Mesodermal cell (in vitro differentiated cells): ENCODE measurements at regions not wholly inside any gene's neighbourhood (a gene's known extent, or its start where the extent isn't known, plus 50 kb on each side); places are given as distances from the start of the nearest gene placed in this dataset.
"Not testable (repeated sequence)": the region's sequence is repeated elsewhere in the genome, so short reads cannot be mapped to it uniquely, and the experiment has no call there.

ENCODE experiments used
- H3K27ac ChIP-seq: 2 replicates; pipeline ENCODE4 v1.7.0; 2013; ENCODE audit warnings: mild to moderate bottlenecking, low read depth, low read length, moderate library complexity; ENCODE audit not compliant: severe bottlenecking
- H3K36me3 ChIP-seq: 2 replicates; pipeline ENCODE4 v1.7.1; 2013; ENCODE audit warnings: mild to moderate bottlenecking, low read length, moderate library complexity; ENCODE audit not compliant: control insufficient read depth, insufficient read depth
- H3K4me1 ChIP-seq: one replicate; pipeline ENCODE4 v1.7.1; 2013; ENCODE audit warnings: mild to moderate bottlenecking, low read length; ENCODE audit not compliant: insufficient read depth, control insufficient read depth, poor library complexity, severe bottlenecking
- H3K4me3 ChIP-seq: 2 replicates; pipeline ENCODE4 v1.7.0; 2013; ENCODE audit warnings: low read length, control low read depth, mild to moderate bottlenecking; ENCODE audit not compliant: insufficient read depth, poor library complexity, severe bottlenecking; ENCODE audit errors: extremely low read depth
- H3K9me3 ChIP-seq: 2 replicates; pipeline ENCODE4 v1.7.1; 2013; ENCODE audit warnings: mild to moderate bottlenecking, low read length, moderate library complexity; ENCODE audit not compliant: control insufficient read depth
- WGBS, 2 experiments: methylation state at CpG; one replicate each; pipeline ENCODE4 v1.1.5; 2013; ENCODE audit warnings: missing lambda C conversion rate in 2 of 2; ENCODE audit not compliant: insufficient coverage in 2 of 2; 5-methylcytosine and 5-hydroxymethylcytosine counted together

DNA sequence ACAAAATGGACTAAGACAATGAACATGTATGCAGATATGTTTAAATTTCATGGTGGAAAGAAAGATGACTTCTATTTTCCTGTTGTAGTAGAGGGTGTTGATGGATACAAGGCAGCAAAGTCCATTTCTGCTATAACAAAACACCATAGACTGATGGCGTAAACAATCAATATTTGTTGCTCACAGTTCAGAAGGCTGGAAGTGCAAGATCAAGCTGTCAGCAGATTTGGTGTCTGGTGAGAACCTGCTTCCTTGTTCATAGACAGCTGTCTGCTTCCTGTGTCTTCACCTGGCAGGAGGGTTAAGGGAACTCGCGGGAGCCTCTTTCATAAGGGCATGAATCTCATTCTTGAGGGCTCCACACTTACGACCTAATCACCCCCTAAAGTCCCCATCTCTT is 83.0 kb upstream of the ELOVL5 start:
- Histone ChIP-seq H3K27ac (no peak overlapping the region), H3K4me3 (no peak overlapping the region), H3K9me3 (no peaks in the 10 kb centered on the region), H3K36me3 (no peaks in the 10 kb centered on the region), H3K4me1 (no peaks in the 10 kb centered on the region)
- 78 to 92% methylated on average over 2 to 3 of the region's 4 CpGs for WGBS, 2 experiments

GRCh38 chr6:53429401-53429800 is 80.7 kb upstream of the ELOVL5 start:
- H3K4me3 ChIP-seq, result no peak overlapping the region
- no peak overlapping the region for H3K27ac ChIP-seq
- no peaks in the 10 kb centered on the region for H3K36me3 ChIP-seq
- no peaks in the 10 kb centered on the region for H3K9me3 ChIP-seq
- no peaks in the 10 kb centered on the region for H3K4me1 ChIP-seq

- Histone ChIP-seq H3K36me3 (no peaks in the 10 kb centered on the region), H3K4me3 (no peak overlapping the region), H3K4me1 (no peaks in the 10 kb centered on the region), H3K9me3 (no peaks in the 10 kb centered on the region), H3K27ac (no peak overlapping the region)
- 100% methylated on average over 1 of the region's 1 CpG; no CpG with 5 or more reads in 1 of the 2 experiments for WGBS, 2 experiments
These were observed 80.1 kb upstream of the ELOVL5 start for GRCh38 chr6:53428886-53429285.

- H3K36me3 ChIP-seq, result no peaks in the 10 kb centered on the region
- H3K27ac ChIP-seq, result no peak overlapping the region
- H3K4me1 ChIP-seq, result no peaks in the 10 kb centered on the region
- H3K4me3 ChIP-seq, result no peak overlapping the region
- no peaks in the 10 kb centered on the region for H3K9me3 ChIP-seq
- WGBS, 2 experiments, result 92 to 100% methylated on average over 1 of the region's 4 CpGs
These were observed 78.0 kb upstream of the ELOVL5 start for GRCh38 chr6:53426667-53427270.

DNA sequence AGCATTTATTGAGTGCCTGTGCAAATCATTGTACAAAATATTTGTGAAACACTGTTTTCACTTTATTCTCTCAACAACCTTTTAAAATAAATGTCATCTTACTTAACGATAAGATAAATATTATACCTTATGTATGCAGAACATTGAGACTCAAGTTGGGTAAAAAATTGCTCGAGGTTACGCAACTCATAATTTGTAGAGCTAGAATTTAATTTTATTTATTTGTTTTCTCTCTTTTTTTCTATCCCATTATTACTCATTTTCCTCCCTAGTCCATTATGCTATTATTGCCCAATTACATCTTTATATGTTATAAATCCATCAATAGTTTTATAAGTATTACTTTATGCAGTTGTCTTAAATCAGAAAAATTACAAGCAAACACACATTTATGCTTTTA is 77.4 kb upstream of the ELOVL5 start:
- Histone ChIP-seq H3K27ac (no peak overlapping the region), H3K4me3 (no peak overlapping the region), H3K36me3 (no peaks in the 10 kb centered on the region), H3K9me3 (no peaks in the 10 kb centered on the region), H3K4me1 (no peaks in the 10 kb centered on the region)
- WGBS, 2 experiments, result no CpG with 5 or more reads among the region's 3 CpGs

GRCh38 chr6:53424976-53425718 is 76.4 kb upstream of the ELOVL5 start:
- Histone ChIP-seq H3K4me1 (no peaks in the 10 kb centered on the region), H3K4me3 (no peak overlapping the region), H3K27ac (no peak overlapping the region), H3K9me3 (no peaks in the 10 kb centered on the region), H3K36me3 (no peaks in the 10 kb centered on the region)
- WGBS, 2 experiments, result 83 to 93% methylated on average over 5 to 8 of the region's 9 CpGs

DNA sequence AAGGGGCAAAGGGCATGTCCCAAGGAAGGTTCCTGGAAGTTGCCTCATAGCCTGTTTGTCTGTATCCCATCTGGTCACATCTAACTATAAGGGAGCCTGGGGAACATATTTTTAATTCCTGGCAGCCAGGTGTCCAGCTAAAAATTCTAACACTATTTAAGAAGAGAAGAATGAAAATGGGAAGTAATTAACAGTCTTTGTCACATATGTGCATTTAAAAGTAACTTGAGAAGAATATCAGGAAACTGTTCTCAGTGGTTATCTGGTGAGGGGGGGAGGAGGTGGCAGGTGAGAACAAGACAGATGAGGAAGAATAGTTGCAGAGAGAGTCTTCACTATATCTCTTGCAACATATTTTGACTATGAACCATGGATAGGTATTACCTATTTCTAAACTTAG is 75.5 kb upstream of the ELOVL5 start:
- Histone ChIP-seq H3K4me3 (no peak overlapping the region), H3K4me1 (no peaks in the 10 kb centered on the region), H3K36me3 (no peaks in the 10 kb centered on the region), H3K9me3 (no peaks in the 10 kb centered on the region), H3K27ac (no peak overlapping the region)

DNA sequence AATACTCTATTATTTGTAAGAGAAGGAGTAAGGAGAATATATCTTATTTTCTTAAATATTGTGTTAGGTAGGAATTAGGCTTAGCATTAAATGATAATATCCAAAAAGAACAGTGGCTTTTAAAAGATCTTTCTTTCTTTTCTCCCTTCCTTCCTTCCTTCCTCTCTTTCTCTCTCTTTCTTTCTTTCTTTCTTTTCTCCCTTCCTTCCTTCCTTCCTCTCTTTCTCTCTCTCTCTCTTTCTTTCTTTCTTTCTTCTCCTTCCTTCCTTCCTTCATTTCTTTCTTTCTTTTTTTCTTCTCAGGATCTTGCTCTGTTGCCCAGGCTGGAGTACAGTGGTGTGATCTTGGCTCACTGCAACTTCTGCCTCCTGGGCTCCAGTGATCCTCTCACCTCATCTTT is 74.8 kb upstream of the ELOVL5 start:
- H3K4me1 ChIP-seq, H3K36me3 ChIP-seq, H3K9me3 ChIP-seq, H3K27ac ChIP-seq, H3K4me3 ChIP-seq: not testable (repeated sequence)

DNA sequence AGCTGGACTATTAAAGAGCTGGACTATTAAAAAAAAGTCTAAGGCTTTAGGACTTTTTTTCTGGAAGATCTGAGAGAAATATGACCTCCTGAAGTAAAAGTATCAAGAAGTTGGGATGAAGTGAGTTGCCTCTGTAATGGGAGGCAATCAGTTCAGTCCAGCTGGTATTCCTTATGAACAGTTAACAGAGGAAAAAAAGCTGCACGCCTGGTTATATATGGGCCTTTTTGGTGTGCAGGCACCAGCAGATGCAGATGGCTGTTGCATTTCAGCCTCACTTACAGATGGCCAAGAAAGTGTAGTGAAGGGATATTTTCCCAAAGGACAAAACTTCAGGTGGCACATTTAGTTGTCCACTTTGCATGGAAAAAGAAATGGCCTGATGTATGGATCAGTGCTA is 70.3 kb upstream of the ELOVL5 start:
- Histone ChIP-seq H3K4me3 (no peak overlapping the region), H3K27ac (no peak overlapping the region), H3K36me3 (no peaks in the 10 kb centered on the region), H3K4me1 (no peaks in the 10 kb centered on the region), H3K9me3 (no peaks in the 10 kb centered on the region)
- 79 to 100% methylated on average over 1 of the region's 1 CpG for WGBS, 2 experiments

DNA sequence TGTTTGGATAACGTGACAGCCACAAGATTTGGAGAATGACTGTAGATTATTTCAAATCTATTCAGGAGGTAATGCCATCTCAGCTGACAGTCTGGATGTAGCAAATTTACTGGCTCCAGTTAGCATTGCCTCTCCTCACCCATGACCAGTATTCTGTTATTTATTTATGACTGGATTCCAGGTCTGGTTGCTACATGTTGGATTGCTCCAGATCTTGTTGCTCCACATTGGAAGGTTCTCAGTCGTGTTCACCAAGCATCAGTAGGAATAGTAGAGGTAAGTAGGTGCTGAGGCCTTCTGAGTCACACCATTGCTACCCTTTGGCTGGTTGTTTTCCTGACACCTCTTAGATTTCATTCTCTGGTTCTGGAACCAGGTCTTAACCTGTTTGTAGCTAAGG is 69.5 kb upstream of the ELOVL5 start:
- Histone ChIP-seq H3K4me3 (no peak overlapping the region), H3K27ac (no peak overlapping the region), H3K4me1 (no peaks in the 10 kb centered on the region), H3K36me3 (no peaks in the 10 kb centered on the region), H3K9me3 (no peaks in the 10 kb centered on the region)
- 57 to 82% methylated on average over 1 of the region's 2 CpGs for WGBS, 2 experiments

- WGBS, 2 experiments, result 67% methylated on average over 1 of the region's 1 CpG; no CpG with 5 or more reads in 1 of the 2 experiments
- no peaks in the 10 kb centered on the region for H3K4me1 ChIP-seq
- no peaks in the 10 kb centered on the region for H3K36me3 ChIP-seq
- H3K4me3 ChIP-seq, result no peak overlapping the region
- H3K27ac ChIP-seq, result no peak overlapping the region
- H3K9me3 ChIP-seq, result no peaks in the 10 kb centered on the region
These were observed 68.4 kb upstream of the ELOVL5 start for GRCh38 chr6:53417141-53417540.
